GM12874 (cell line): ENCODE measurements at regions not wholly inside any gene's neighbourhood (a gene's known extent, or its start where the extent isn't known, plus 50 kb on each side); places are given as distances from the start of the nearest gene placed in this dataset.

ENCODE experiments used
- CTCF ChIP-seq: IDR thresholded peaks from 2 replicates; pipeline ENCODE4 v1.5.1; 2011; ENCODE audit warnings: low read depth, mild to moderate bottlenecking, control low read depth, low read length, moderate library complexity; ENCODE audit not compliant: insufficient read depth

GRCh38 chr4:158006990-158007389 is 165.8 kb downstream of the GASK1B start:
- no peak for TF ChIP-seq CTCF

DNA sequence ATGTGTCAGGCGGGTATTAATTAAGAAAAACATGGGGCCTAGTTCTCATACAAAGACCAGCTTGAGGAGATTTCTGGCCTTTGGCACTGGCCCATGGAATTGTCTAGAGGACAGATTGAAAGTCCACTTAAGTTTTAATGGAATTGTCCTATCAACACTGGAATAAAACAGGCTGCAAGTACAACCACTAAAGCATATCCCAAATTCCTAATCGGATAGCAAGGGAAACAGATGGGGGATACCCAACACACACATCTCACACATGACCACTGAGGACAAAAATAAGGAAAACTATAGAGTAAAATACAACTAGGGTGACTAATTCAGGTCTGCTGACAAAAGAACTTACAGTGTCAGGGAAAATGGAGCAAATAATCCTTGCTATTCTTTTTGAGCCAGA is 167.8 kb downstream of the GASK1B start:
- TF ChIP-seq CTCF, result no peak

GRCh38 chr4:158004101-158004500 is 168.7 kb downstream of the GASK1B start:
- no peak for TF ChIP-seq CTCF

- TF ChIP-seq CTCF, result no peak
Observed at GRCh38 chr4:158003212-158003611, 169.6 kb downstream of the GASK1B start.

DNA sequence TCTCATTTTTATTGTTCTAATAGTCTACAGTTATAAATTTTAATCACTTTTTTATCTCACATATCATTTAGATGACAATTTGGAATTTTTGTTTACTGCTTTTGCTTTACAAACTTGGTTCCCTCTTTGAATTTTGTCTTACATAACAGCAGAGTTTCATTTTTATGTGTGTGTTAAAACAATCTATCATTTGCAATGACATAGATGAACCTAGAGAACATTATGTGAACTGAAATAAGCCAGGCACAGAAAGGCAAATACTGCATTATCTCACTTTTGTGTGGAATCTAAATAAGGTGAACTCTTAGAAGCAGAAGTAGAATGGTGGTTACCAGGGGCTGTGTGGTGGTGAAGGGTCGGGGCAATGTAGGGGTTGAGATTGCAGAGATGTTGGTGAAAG is 170.7 kb downstream of the GASK1B start:
- TF ChIP-seq CTCF, result no peak

GRCh38 chr4:158001756-158002155 is 171.1 kb downstream of the GASK1B start:
- no peak for TF ChIP-seq CTCF

GRCh38 chr4:157999723-158000122 is 173.1 kb downstream of the GASK1B start:
- TF ChIP-seq CTCF, result no peak

DNA sequence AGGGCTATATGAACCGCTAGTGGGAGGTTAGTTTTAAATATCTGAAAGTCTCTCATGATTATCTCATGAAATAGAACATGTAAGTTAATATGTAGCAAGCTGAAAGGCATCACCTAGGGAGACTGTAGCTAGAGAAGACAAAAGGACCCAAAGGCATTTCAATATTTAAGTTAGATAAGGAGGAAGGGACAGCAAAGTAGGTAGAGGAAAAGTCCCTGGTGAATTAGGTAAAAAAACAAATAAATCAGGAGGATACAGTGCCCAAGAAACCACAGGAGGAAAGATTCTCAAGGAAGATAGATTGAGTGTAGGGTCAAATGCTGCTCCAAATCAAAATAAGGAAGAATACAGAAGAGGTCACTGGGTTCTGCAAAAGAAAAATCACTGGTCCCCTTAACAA is 175.5 kb downstream of the GASK1B start:
- no peak for TF ChIP-seq CTCF
